ENCODE measurements at regions not wholly inside any gene's neighbourhood (a gene's known extent, or its start where the extent isn't known, plus 50 kb on each side); places are given as distances from the start of the nearest gene placed in this dataset.

DNA sequence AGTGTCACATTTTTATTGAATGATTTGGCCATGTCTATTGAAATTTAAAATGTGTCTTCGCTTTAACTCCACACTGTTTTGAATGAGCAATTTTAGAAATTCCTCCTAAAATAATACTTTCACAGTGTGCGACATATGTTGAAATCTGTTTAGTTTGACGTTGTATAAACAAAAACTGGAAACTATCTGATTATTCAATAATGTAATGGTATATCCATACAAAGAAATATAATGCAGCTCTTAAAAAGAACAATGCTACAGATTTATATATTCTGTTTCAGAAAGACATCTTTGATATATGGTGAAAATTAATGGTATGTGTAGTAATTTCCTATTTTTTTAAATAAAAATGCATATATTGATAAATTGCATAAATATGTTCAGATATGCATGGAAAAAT, 268.7 kb upstream of the SORL1-AS1 start:
- DNase-seq (ENCODE audit: low spot score) (no peak), ATAC-seq (ENCODE audit: low read depth) (no peak)
- no peak overlapping the region for H3K4me3 ChIP-seq (ENCODE audit: severe bottlenecking)

DNA sequence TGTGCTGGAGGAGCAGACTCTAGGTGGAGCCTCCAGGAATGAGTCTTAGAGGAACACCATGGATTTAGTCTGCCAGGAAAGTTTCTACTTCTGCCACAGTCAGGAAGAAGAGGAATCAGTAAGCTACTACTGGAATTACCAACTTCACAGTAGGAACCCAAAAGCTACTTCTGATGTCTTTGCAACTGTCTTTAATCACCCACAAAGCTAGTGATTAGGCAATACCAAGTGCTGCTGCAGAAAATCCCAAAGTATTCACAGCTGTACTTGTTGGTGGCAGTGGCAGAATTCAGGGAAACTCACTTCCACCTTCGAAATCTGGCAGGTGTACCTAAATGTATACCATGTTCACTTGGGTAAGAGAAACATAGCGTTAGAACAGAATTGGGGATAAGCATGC, 264.5 kb upstream of the SORL1-AS1 start:
- no peaks in the 10 kb centered on the region for H3K9me3 ChIP-seq (ENCODE audit: severe bottlenecking)
- no peaks in the 10 kb centered on the region for H3K27me3 ChIP-seq (ENCODE audit: insufficient read depth, poor library complexity, severe bottlenecking)
- H3K27ac ChIP-seq (ENCODE audit: poor library complexity, severe bottlenecking) = no peak overlapping the region
- H3K4me1 ChIP-seq (ENCODE audit: insufficient read depth, poor library complexity, severe bottlenecking) = no peaks in the 10 kb centered on the region
- DNase-seq (ENCODE audit: low spot score) (no peak), ATAC-seq (ENCODE audit: low read depth) (no peak)
- no peaks in the 10 kb centered on the region for H3K36me3 ChIP-seq (ENCODE audit: low read depth)
- H3K4me3 ChIP-seq (ENCODE audit: severe bottlenecking) = no peak overlapping the region
- TF ChIP-seq, protein P1, sequence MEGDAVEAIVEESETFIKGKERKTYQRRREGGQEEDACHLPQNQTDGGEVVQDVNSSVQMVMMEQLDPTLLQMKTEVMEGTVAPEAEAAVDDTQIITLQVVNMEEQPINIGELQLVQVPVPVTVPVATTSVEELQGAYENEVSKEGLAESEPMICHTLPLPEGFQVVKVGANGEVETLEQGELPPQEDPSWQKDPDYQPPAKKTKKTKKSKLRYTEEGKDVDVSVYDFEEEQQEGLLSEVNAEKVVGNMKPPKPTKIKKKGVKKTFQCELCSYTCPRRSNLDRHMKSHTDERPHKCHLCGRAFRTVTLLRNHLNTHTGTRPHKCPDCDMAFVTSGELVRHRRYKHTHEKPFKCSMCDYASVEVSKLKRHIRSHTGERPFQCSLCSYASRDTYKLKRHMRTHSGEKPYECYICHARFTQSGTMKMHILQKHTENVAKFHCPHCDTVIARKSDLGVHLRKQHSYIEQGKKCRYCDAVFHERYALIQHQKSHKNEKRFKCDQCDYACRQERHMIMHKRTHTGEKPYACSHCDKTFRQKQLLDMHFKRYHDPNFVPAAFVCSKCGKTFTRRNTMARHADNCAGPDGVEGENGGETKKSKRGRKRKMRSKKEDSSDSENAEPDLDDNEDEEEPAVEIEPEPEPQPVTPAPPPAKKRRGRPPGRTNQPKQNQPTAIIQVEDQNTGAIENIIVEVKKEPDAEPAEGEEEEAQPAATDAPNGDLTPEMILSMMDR (IDR thresholded peaks at IDR 0.05; ENCODE audit: poor library complexity, severe bottlenecking) = no peak

More for the DNA sequence above, 268.7 kb upstream of the SORL1-AS1 start:
- H3K4me1 ChIP-seq (ENCODE audit: insufficient read depth, poor library complexity, severe bottlenecking) = peaks cover 2% of the 10 kb centered on the region
- no peak overlapping the region for H3K27ac ChIP-seq (ENCODE audit: poor library complexity, severe bottlenecking)
- no peaks in the 10 kb centered on the region for H3K36me3 ChIP-seq (ENCODE audit: low read depth)
- no peaks in the 10 kb centered on the region for H3K27me3 ChIP-seq (ENCODE audit: insufficient read depth, poor library complexity, severe bottlenecking)
- no peaks in the 10 kb centered on the region for H3K9me3 ChIP-seq (ENCODE audit: severe bottlenecking)
- TF ChIP-seq, protein P1 (IDR thresholded peaks at IDR 0.05; ENCODE audit: poor library complexity, severe bottlenecking) = no peak

DNA sequence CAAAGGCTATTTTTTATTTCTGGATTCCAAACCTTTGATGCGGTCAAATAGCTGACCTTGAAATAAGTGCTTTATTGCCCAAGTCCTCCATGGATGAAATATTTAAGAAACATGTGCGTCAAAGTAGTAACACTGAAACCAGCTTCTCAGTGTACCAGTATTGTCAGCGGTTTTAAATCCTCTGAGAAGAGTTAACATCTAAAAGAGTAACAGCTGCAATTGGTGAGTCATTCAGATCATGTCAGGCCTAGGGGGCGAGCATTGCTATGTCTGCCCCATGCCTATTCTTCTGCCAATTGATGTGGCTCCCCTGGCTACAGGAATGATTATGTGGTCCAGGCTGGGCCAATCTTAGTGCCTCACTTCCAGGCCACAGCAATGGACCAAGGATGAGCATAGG, 263.3 kb upstream of the SORL1-AS1 start:
- TF ChIP-seq, protein P1 (IDR thresholded peaks at IDR 0.05; ENCODE audit: poor library complexity, severe bottlenecking) = no peak
- no peak overlapping the region for H3K4me3 ChIP-seq (ENCODE audit: severe bottlenecking)
- H3K36me3 ChIP-seq (ENCODE audit: low read depth) = no peaks in the 10 kb centered on the region
- no peak overlapping the region for H3K27ac ChIP-seq (ENCODE audit: poor library complexity, severe bottlenecking)
- H3K4me1 ChIP-seq (ENCODE audit: insufficient read depth, poor library complexity, severe bottlenecking) = no peaks in the 10 kb centered on the region
- no peaks in the 10 kb centered on the region for H3K9me3 ChIP-seq (ENCODE audit: severe bottlenecking)
- ATAC-seq (ENCODE audit: low read depth) (no peak), DNase-seq (ENCODE audit: low spot score) (no peak)
- H3K27me3 ChIP-seq (ENCODE audit: insufficient read depth, poor library complexity, severe bottlenecking) = no peaks in the 10 kb centered on the region

DNA sequence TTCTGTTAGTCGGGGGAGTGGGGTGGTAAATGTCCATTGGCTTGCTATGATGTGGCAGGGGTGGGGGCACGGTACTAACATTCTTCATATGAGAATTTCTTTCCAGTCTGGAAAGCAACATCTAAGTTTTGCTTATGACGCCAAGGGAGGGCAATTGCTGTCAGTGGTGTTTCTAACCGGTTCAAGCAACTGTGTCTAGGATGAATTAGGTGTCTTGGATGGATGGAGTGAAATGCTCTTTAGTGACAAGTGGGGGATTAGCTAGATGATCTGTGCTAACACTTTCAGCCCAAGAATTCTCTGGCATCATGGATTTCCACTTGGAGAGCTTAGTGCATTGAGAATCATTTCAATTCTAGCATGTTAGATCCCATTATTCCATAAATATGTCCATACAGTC, 262.6 kb upstream of the SORL1-AS1 start:
- Histone ChIP-seq H3K4me3 (ENCODE audit: severe bottlenecking) (no peak overlapping the region), H3K9me3 (ENCODE audit: severe bottlenecking) (no peaks in the 10 kb centered on the region), H3K4me1 (ENCODE audit: insufficient read depth, poor library complexity, severe bottlenecking) (no peaks in the 10 kb centered on the region), H3K27me3 (ENCODE audit: insufficient read depth, poor library complexity, severe bottlenecking) (no peaks in the 10 kb centered on the region), H3K27ac (ENCODE audit: poor library complexity, severe bottlenecking) (no peak overlapping the region), H3K36me3 (ENCODE audit: low read depth) (no peaks in the 10 kb centered on the region)
- DNase-seq (ENCODE audit: low spot score) (no peak), ATAC-seq (ENCODE audit: low read depth) (no peak)
- TF ChIP-seq, protein P1 (IDR thresholded peaks at IDR 0.05; ENCODE audit: poor library complexity, severe bottlenecking) = no peak

DNA sequence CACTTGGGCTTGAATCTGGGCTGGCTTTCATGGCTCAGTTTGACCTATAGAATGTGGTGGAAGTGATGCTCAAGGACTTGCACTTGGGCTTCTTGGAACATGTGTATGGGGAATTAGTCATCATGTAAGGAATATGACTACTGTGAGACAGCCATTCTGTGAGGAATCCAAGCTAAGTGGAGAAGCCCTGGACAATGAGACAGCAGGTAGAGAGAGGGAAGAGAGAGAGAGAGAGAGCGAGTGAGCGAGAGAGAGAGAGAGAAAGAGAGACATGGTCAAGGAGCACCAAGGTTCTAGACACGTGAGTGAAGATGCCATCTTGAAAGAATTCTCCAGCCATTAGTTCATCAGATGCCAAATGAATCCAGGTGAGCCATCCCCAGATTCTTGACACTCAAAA, 261.6 kb upstream of the SORL1-AS1 start:
- Histone ChIP-seq H3K36me3 (ENCODE audit: low read depth) (no peaks in the 10 kb centered on the region), H3K4me3 (ENCODE audit: severe bottlenecking) (no peak overlapping the region), H3K9me3 (ENCODE audit: severe bottlenecking) (no peaks in the 10 kb centered on the region), H3K27ac (ENCODE audit: poor library complexity, severe bottlenecking) (no peak overlapping the region), H3K4me1 (ENCODE audit: insufficient read depth, poor library complexity, severe bottlenecking) (no peaks in the 10 kb centered on the region), H3K27me3 (ENCODE audit: insufficient read depth, poor library complexity, severe bottlenecking) (no peaks in the 10 kb centered on the region)
- TF ChIP-seq, protein P1 (IDR thresholded peaks at IDR 0.05; ENCODE audit: poor library complexity, severe bottlenecking) = no peak
- DNase-seq (ENCODE audit: low spot score) = no peak
- ATAC-seq (ENCODE audit: low read depth) = no peak

Measured in RWPE2 (cell line).